Endothelial cell (in vitro differentiated cells): ENCODE measurements at regions not wholly inside any gene's neighbourhood (a gene's known extent, or its start where the extent isn't known, plus 50 kb on each side); places are given as distances from the start of the nearest gene placed in this dataset.

Experiments
- DNase-seq: peaks from one replicate; pipeline ENCODE4 v3.0.0; 2021; ENCODE audit warnings: low spot score
- H3K27ac Mint-ChIP-seq: one replicate; pipeline ENCODE4 v1.8.0; 2021; ENCODE audit warnings: mixed read lengths, inconsistent platforms; ENCODE audit not compliant: unreplicated experiment
- H3K27me3 Mint-ChIP-seq: one replicate; pipeline ENCODE4 v1.8.0; 2021; ENCODE audit warnings: mild to moderate bottlenecking, moderate library complexity, mixed read lengths, inconsistent platforms; ENCODE audit not compliant: unreplicated experiment
- H3K36me3 Mint-ChIP-seq: one replicate; pipeline ENCODE4 v1.8.0; 2021; ENCODE audit warnings: mild to moderate bottlenecking, low read depth, mixed read lengths, inconsistent platforms; ENCODE audit not compliant: unreplicated experiment
- H3K4me1 Mint-ChIP-seq: one replicate; pipeline ENCODE4 v1.8.0; 2021; ENCODE audit warnings: mild to moderate bottlenecking, mixed read lengths, inconsistent platforms; ENCODE audit not compliant: unreplicated experiment
- H3K4me3 Mint-ChIP-seq: one replicate; pipeline ENCODE4 v1.8.0; 2021; ENCODE audit warnings: mild to moderate bottlenecking, mixed read lengths, inconsistent platforms; ENCODE audit not compliant: unreplicated experiment
- H3K9me3 Mint-ChIP-seq: one replicate; pipeline ENCODE4 v1.8.0; 2021; ENCODE audit warnings: mixed read lengths, inconsistent platforms; ENCODE audit not compliant: unreplicated experiment
- CTCF ChIP-seq: fragments of 200-600 bp; sonication (generic); IDR thresholded peaks from one replicate; pipeline ENCODE4 v1.5.0; 2021; ENCODE audit warnings: antibody characterized with exemption; ENCODE audit not compliant: unreplicated experiment

GRCh38 chr16:86200722-86201121 lies 301.8 kb downstream of the IRF8 start:
- Mint-ChIP-seq H3K4me3 (no peak overlapping the region), H3K27me3 (peaks cover 6% of the 10 kb centered on the region), H3K9me3 (no peaks in the 10 kb centered on the region), H3K27ac (no peak overlapping the region), H3K36me3 (no peaks in the 10 kb centered on the region), H3K4me1 (peaks cover 6% of the 10 kb centered on the region)
- no peak for TF ChIP-seq CTCF
- DNase-seq = no peak

- H3K4me1 Mint-ChIP-seq = peaks cover 6% of the 10 kb centered on the region
Measured at GRCh38 chr16:86201746-86202145, 302.8 kb downstream of the IRF8 start.

GRCh38 chr16:86202267-86202666 lies 303.3 kb downstream of the IRF8 start:
- Mint-ChIP-seq H3K9me3 (no peaks in the 10 kb centered on the region), H3K4me1 (peaks cover 6% of the 10 kb centered on the region)

More at GRCh38 chr16:86201746-86202145, 302.8 kb downstream of the IRF8 start:
- Mint-ChIP-seq H3K27me3 (peaks cover 6% of the 10 kb centered on the region), H3K27ac (no peak overlapping the region), H3K4me3 (no peak overlapping the region), H3K36me3 (no peaks in the 10 kb centered on the region), H3K9me3 (no peaks in the 10 kb centered on the region)
- no peak for TF ChIP-seq CTCF
- DNase-seq = no peak

GRCh38 chr16:86202760-86203426 lies 303.9 kb downstream of the IRF8 start:
- H3K4me1 Mint-ChIP-seq = peaks cover 6% of the 10 kb centered on the region
- no peak for DNase-seq
- no peak overlapping the region for H3K4me3 Mint-ChIP-seq
- no peaks in the 10 kb centered on the region for H3K9me3 Mint-ChIP-seq
- no peaks in the 10 kb centered on the region for H3K36me3 Mint-ChIP-seq
- no peak for TF ChIP-seq CTCF
- peaks cover 6% of the 10 kb centered on the region for H3K27me3 Mint-ChIP-seq
- peak overlapping the region; percentile 14 for H3K27ac Mint-ChIP-seq

More at GRCh38 chr16:86202267-86202666, 303.3 kb downstream of the IRF8 start:
- H3K4me3 Mint-ChIP-seq = no peak overlapping the region
- no peak for TF ChIP-seq CTCF
- H3K27ac Mint-ChIP-seq = no peak overlapping the region
- DNase-seq = no peak
- no peaks in the 10 kb centered on the region for H3K36me3 Mint-ChIP-seq
- H3K27me3 Mint-ChIP-seq = peaks cover 6% of the 10 kb centered on the region

- TF ChIP-seq CTCF = no peak
- Mint-ChIP-seq H3K27me3 (peaks cover 6% of the 10 kb centered on the region), H3K36me3 (no peaks in the 10 kb centered on the region), H3K9me3 (no peaks in the 10 kb centered on the region), H3K27ac (no peak overlapping the region), H3K4me1 (peaks cover 6% of the 10 kb centered on the region), H3K4me3 (no peak overlapping the region)
- DNase-seq = no peak
Measured at GRCh38 chr16:86203557-86204275, 304.8 kb downstream of the IRF8 start.
